ENCODE measurements at regions not wholly inside any gene's neighbourhood (a gene's known extent, or its start where the extent isn't known, plus 50 kb on each side); places are given as distances from the start of the nearest gene placed in this dataset.

- Histone ChIP-seq H3K27me3 (ENCODE audit: control insufficient read depth in 1 of 2, insufficient read depth in 2 of 2, low read length in 2 of 2) (no peaks in the 10 kb centered on the region), H3K4me1 (ENCODE audit: insufficient read depth, low read length) (no peaks in the 10 kb centered on the region), H3K36me3 (ENCODE audit: insufficient read depth, low read length) (no peaks in the 10 kb centered on the region), H3K4me3 (ENCODE audit: low read length) (no peak overlapping the region), H3K27ac (ENCODE audit: low read depth in 1 of 2, low read length in 2 of 2) (no peak overlapping the region), H3K9me3 (ENCODE audit: control insufficient read depth in 1 of 2, insufficient read depth in 1 of 2, low read length in 2 of 2) (peaks cover 0 to 3% of the 10 kb centered on the region in 2 experiments)
- ATAC-seq (ENCODE audit: poor library complexity) (no peak), DNase-seq (no peak)
- no peak for TF ChIP-seq CTCF (IDR thresholded peaks at IDR 0.05)
- Mint-ChIP-seq H3K4me3 (no peak overlapping the region), H3K36me3 (ENCODE audit: low read depth) (no peaks in the 10 kb centered on the region), H3K27ac (no peak overlapping the region), H3K4me1 (ENCODE audit: low read depth) (no peaks in the 10 kb centered on the region), H3K9me3 (peaks cover 2% of the 10 kb centered on the region), H3K27me3 (no peaks in the 10 kb centered on the region)
- intact Hi-C loops (cut with DNase I, micrococcal nuclease), result no loop called here
- POLR2A ChIA-PET, result no interaction called here
- CTCF ChIA-PET, result no interaction called here
Observed at GRCh38 chr10:105347487-105347886, 706.4 kb downstream of the SORCS3 start.

DNA sequence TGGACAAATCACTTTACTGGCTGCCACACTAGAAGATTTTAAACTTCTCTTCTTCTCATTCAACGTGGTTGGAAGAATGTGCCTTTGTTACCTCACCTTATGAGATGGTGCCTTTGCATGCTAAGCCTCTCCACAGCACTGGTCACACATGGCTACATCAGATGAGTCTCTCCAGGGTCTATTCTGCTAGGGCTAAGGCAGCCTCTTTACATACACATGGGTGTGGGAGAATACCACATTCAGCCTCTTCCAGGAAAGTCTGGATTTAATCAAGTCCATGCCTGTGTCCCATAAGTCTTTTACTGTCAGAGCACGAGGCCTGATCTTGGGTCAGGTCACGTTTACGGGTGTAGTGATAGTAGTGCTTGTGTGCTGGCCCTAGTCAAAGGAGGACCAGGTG lies 701.5 kb downstream of the SORCS3 start:
- no peaks in the 10 kb centered on the region for H3K36me3 Mint-ChIP-seq (ENCODE audit: low read depth)
- no peak for ATAC-seq (ENCODE audit: poor library complexity)
- Histone ChIP-seq H3K27ac (ENCODE audit: low read depth in 1 of 2, low read length in 2 of 2) (no peak overlapping the region), H3K4me3 (ENCODE audit: low read length) (no peak overlapping the region), H3K9me3 (ENCODE audit: control insufficient read depth in 1 of 2, insufficient read depth in 1 of 2, low read length in 2 of 2) (no peaks in the 10 kb centered on the region), H3K4me1 (ENCODE audit: insufficient read depth, low read length) (no peaks in the 10 kb centered on the region), H3K27me3 (ENCODE audit: control insufficient read depth in 1 of 2, insufficient read depth in 2 of 2, low read length in 2 of 2) (no peaks in the 10 kb centered on the region), H3K36me3 (ENCODE audit: insufficient read depth, low read length) (no peaks in the 10 kb centered on the region)
- H3K4me1 Mint-ChIP-seq (ENCODE audit: low read depth), result no peaks in the 10 kb centered on the region
- intact Hi-C loops (cut with DNase I, micrococcal nuclease), result no loop called here
- CTCF ChIA-PET, result no interaction called here
- H3K27ac Mint-ChIP-seq, result no peak overlapping the region
- no peak for DNase-seq
- no peaks in the 10 kb centered on the region for H3K27me3 Mint-ChIP-seq
- POLR2A ChIA-PET, result no interaction called here
- TF ChIP-seq CTCF (IDR thresholded peaks at IDR 0.05), result no peak
- peaks cover 4% of the 10 kb centered on the region for H3K9me3 Mint-ChIP-seq
- no peak overlapping the region for H3K4me3 Mint-ChIP-seq

- H3K36me3 ChIP-seq (ENCODE audit: insufficient read depth, low read length), result no peaks in the 10 kb centered on the region
- no peaks in the 10 kb centered on the region for H3K4me1 ChIP-seq (ENCODE audit: insufficient read depth, low read length)
- H3K4me1 Mint-ChIP-seq (ENCODE audit: low read depth), result no peaks in the 10 kb centered on the region
- peaks cover 0 to 5% of the 10 kb centered on the region in 2 experiments for H3K9me3 ChIP-seq (ENCODE audit: control insufficient read depth in 1 of 2, insufficient read depth in 1 of 2, low read length in 2 of 2)
- H3K27ac Mint-ChIP-seq, result no peak overlapping the region
- no peaks in the 10 kb centered on the region for H3K27me3 ChIP-seq (ENCODE audit: control insufficient read depth in 1 of 2, insufficient read depth in 2 of 2, low read length in 2 of 2)
- H3K4me3 Mint-ChIP-seq, result no peak overlapping the region
- ATAC-seq (ENCODE audit: poor library complexity) (no peak), DNase-seq (no peak)
- no peaks in the 10 kb centered on the region for H3K27me3 Mint-ChIP-seq
- CTCF ChIA-PET, result no interaction called here
- H3K4me3 ChIP-seq (ENCODE audit: low read length), result no peak overlapping the region
- no peak for TF ChIP-seq CTCF (IDR thresholded peaks at IDR 0.05)
- H3K9me3 Mint-ChIP-seq, result peaks cover 4% of the 10 kb centered on the region
- POLR2A ChIA-PET, result no interaction called here
- H3K27ac ChIP-seq (ENCODE audit: low read depth in 1 of 2, low read length in 2 of 2), result no peak overlapping the region
- no peaks in the 10 kb centered on the region for H3K36me3 Mint-ChIP-seq (ENCODE audit: low read depth)
- intact Hi-C loops (cut with DNase I, micrococcal nuclease), result no loop called here
Observed at GRCh38 chr10:105339669-105340068, 698.6 kb downstream of the SORCS3 start.
